Prostate gland (tissue), 2 donors: ENCODE measurements at regions not wholly inside any gene's neighbourhood (a gene's known extent, or its start where the extent isn't known, plus 50 kb on each side); places are given as distances from the start of the nearest gene placed in this dataset.

ENCODE experiments used
- DNase-seq: peaks from one replicate; pipeline ENCODE4 v3.0.0-alpha.2; 2019; ENCODE audit warnings: low spot score
- H3K27ac ChIP-seq, 2 donors: fragments of 200-600 bp; sonication (generic); 2 replicates each; pipeline ENCODE4 v1.5.1; 2017 to 2019
- H3K27me3 ChIP-seq: fragments of 200-600 bp; sonication (generic); replicated peaks from 2 replicates; pipeline ENCODE4 v1.5.1; 2019; ENCODE audit not compliant: insufficient read depth
- H3K36me3 ChIP-seq, 2 donors: fragments of 200-600 bp; sonication (generic); 1 replicate in 1 of 2; 2 replicates in 1 of 2; pipeline versions ENCODE4 v1.5.1 to v1.8.1; 2017 to 2019
- H3K4me1 ChIP-seq: fragments of 200-600 bp; sonication (generic); replicated peaks from 2 replicates; pipeline ENCODE4 v1.5.1; 2019
- H3K4me3 ChIP-seq, 2 donors: fragments of 200-600 bp; sonication (generic); 2 replicates each; pipeline ENCODE4 v1.5.1; 2017 to 2019
- H3K9me3 ChIP-seq: fragments of 200-600 bp; sonication (generic); 2 replicates; pipeline ENCODE4 v1.5.1; 2017
- POLR2A ChIP-seq: fragments of 450-650 bp; IDR thresholded peaks from one replicate; pipeline ENCODE4 v1.6.1; 2016; ENCODE audit warnings: antibody characterized with exemption, mild to moderate bottlenecking
- POLR2AphosphoS5 ChIP-seq: sonication (generic); formaldehyde crosslinking; IDR thresholded peaks from one replicate; pipeline ENCODE4 v1.6.1; 2017; ENCODE audit warnings: antibody characterized with exemption
- WGBS: methylation state at CpG from one replicate; pipeline ENCODE4 v1.1.5; 2018; 5-methylcytosine and 5-hydroxymethylcytosine counted together
- intact Hi-C: fragments of 100-400 bp; cut with DNase I; formaldehyde crosslinking; loops from one replicate; pipeline ENCODE4 v1.14.2; 2022
- TF ChIP-seq, protein P1 (sequence below), 4 experiments: fragments of 200-600 bp in 2 of 4; fragments of 450-650 bp in 2 of 4; sonication (generic) in 2 of 4; IDR thresholded peaks; 1 replicate in 3 of 4; 2 replicates in 1 of 4; pipeline ENCODE4 v1.5.1; 2016 to 2019; ENCODE audit warnings: antibody characterized with exemption in 4 of 4, mild to moderate bottlenecking in 2 of 4, moderate library complexity in 2 of 4

DNA sequence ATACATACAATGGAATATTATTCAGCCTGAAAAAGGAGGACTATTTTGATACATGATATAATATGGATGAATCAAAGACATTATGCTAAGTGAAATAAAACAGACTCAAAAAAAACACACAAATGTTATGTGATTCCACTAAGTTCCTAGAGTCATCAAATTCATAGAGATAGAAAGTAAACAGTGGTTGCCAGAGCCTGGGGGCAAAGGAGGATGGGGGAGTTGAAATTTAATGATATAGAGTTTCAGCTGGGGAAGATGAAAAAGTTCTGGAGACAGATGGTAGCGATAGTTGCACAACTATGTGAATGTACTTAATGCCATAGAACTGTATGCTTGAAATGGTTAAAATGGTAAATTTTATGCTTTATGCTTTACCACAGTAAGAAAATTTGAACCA lies 119.7 kb downstream of the METTL4 start:
- TF ChIP-seq POLR2A = no peak
- TF ChIP-seq, protein P1, sequence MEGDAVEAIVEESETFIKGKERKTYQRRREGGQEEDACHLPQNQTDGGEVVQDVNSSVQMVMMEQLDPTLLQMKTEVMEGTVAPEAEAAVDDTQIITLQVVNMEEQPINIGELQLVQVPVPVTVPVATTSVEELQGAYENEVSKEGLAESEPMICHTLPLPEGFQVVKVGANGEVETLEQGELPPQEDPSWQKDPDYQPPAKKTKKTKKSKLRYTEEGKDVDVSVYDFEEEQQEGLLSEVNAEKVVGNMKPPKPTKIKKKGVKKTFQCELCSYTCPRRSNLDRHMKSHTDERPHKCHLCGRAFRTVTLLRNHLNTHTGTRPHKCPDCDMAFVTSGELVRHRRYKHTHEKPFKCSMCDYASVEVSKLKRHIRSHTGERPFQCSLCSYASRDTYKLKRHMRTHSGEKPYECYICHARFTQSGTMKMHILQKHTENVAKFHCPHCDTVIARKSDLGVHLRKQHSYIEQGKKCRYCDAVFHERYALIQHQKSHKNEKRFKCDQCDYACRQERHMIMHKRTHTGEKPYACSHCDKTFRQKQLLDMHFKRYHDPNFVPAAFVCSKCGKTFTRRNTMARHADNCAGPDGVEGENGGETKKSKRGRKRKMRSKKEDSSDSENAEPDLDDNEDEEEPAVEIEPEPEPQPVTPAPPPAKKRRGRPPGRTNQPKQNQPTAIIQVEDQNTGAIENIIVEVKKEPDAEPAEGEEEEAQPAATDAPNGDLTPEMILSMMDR (IDR thresholded peaks at IDR 0.05) = no peak
- TF ChIP-seq POLR2AphosphoS5 = no peak
- no peaks in the 10 kb centered on the region for H3K9me3 ChIP-seq
- intact Hi-C loops = no loop called here
- WGBS = 62% methylated on average over 1 of the region's 1 CpG
- no peaks in the 10 kb centered on the region for H3K27me3 ChIP-seq
- H3K4me1 ChIP-seq = no peaks in the 10 kb centered on the region
- no peaks in the 10 kb centered on the region for H3K36me3 ChIP-seq
- DNase-seq = no peak
- H3K4me3 ChIP-seq = no peak overlapping the region
- H3K27ac ChIP-seq = no peak overlapping the region

GRCh38 chr18:2459886-2460285 lies 111.4 kb downstream of the METTL4 start:
- no peaks in the 10 kb centered on the region for H3K27me3 ChIP-seq
- WGBS = 66% methylated on average over 2 of the region's 2 CpGs
- DNase-seq = no peak
- TF ChIP-seq POLR2AphosphoS5 (no peak), POLR2A (no peak)
- TF ChIP-seq, protein P1 (IDR thresholded peaks at IDR 0.05) = no peak
- H3K27ac ChIP-seq = no peak overlapping the region
- intact Hi-C loops = no loop called here
- no peaks in the 10 kb centered on the region for H3K9me3 ChIP-seq
- H3K4me1 ChIP-seq = no peaks in the 10 kb centered on the region
- no peak overlapping the region for H3K4me3 ChIP-seq
- no peaks in the 10 kb centered on the region for H3K36me3 ChIP-seq

- 95% methylated on average over 1 of the region's 1 CpG for WGBS
- no peak for DNase-seq
- Histone ChIP-seq H3K4me3 (no peak overlapping the region), H3K27ac (no peak overlapping the region), H3K27me3 (no peaks in the 10 kb centered on the region), H3K9me3 (no peaks in the 10 kb centered on the region), H3K4me1 (no peaks in the 10 kb centered on the region), H3K36me3 (no peaks in the 10 kb centered on the region)
- TF ChIP-seq, protein P1 (IDR thresholded peaks at IDR 0.05) = no peak
- TF ChIP-seq POLR2A (no peak), POLR2AphosphoS5 (no peak)
- intact Hi-C loops = no loop called here
Observed at GRCh38 chr18:2466978-2467377, 104.3 kb downstream of the METTL4 start.

- Histone ChIP-seq H3K27me3 (no peaks in the 10 kb centered on the region), H3K27ac (no peak overlapping the region), H3K4me3 (no peak overlapping the region), H3K4me1 (no peaks in the 10 kb centered on the region), H3K36me3 (no peaks in the 10 kb centered on the region), H3K9me3 (no peaks in the 10 kb centered on the region)
- WGBS = 91% methylated on average over 1 of the region's 1 CpG
- no peak for DNase-seq
- intact Hi-C loops = no loop called here
- TF ChIP-seq POLR2A (no peak), POLR2AphosphoS5 (no peak)
- TF ChIP-seq, protein P1 (IDR thresholded peaks at IDR 0.05) = no peak
Observed at GRCh38 chr18:2468051-2468450, 103.3 kb downstream of the METTL4 start.

- H3K4me1 ChIP-seq = no peaks in the 10 kb centered on the region
- 89% methylated on average over 2 of the region's 2 CpGs for WGBS
- intact Hi-C loops = no loop called here
Observed at GRCh38 chr18:2471523-2471922, 99.8 kb downstream of the METTL4 start.

More at GRCh38 chr18:2471523-2471922, 99.8 kb downstream of the METTL4 start:
- H3K4me3 ChIP-seq = no peak overlapping the region
- H3K27me3 ChIP-seq = no peaks in the 10 kb centered on the region
- H3K27ac ChIP-seq = no peak overlapping the region
- H3K36me3 ChIP-seq = no peaks in the 10 kb centered on the region
- DNase-seq = no peak
- no peaks in the 10 kb centered on the region for H3K9me3 ChIP-seq
- TF ChIP-seq, protein P1 (IDR thresholded peaks at IDR 0.05) = no peak
- TF ChIP-seq POLR2AphosphoS5 (no peak), POLR2A (no peak)
